Nephron (organoid): ENCODE measurements at regions not wholly inside any gene's neighbourhood (a gene's known extent, or its start where the extent isn't known, plus 50 kb on each side); places are given as distances from the start of the nearest gene placed in this dataset.

ENCODE experiments used
- H3K27ac Mint-ChIP-seq, 3 experiments: 2 replicates each; pipeline ENCODE4 v1.8.0; 2020; ENCODE audit warnings: mixed read lengths in 3 of 3, mild to moderate bottlenecking in 2 of 3, moderate library complexity in 1 of 3
- H3K27me3 Mint-ChIP-seq: 2 replicates; pipeline ENCODE4 v1.8.0; 2021; ENCODE audit warnings: low read depth, mild to moderate bottlenecking, moderate library complexity, mixed read lengths
- H3K36me3 Mint-ChIP-seq: 2 replicates; pipeline ENCODE4 v1.8.0; 2020; ENCODE audit warnings: low read depth, mixed read lengths
- H3K4me1 Mint-ChIP-seq: 2 replicates; pipeline ENCODE4 v1.8.0; 2020; ENCODE audit warnings: mixed read lengths
- H3K4me3 Mint-ChIP-seq, 3 experiments: 2 replicates each; pipeline ENCODE4 v1.8.0; 2020; ENCODE audit warnings: mild to moderate bottlenecking in 3 of 3, mixed read lengths in 3 of 3, moderate library complexity in 2 of 3
- H3K9me3 Mint-ChIP-seq: 2 replicates; pipeline ENCODE4 v1.8.0; 2020; ENCODE audit warnings: mixed read lengths
- TF ChIP-seq, protein P1 (sequence below), 3 experiments: fragments of 200-600 bp; sonication (generic); IDR thresholded peaks; one replicate each; pipeline ENCODE4 v1.5.0; 2021; ENCODE audit warnings: antibody characterized with exemption in 3 of 3; ENCODE audit not compliant: unreplicated experiment in 3 of 3

DNA sequence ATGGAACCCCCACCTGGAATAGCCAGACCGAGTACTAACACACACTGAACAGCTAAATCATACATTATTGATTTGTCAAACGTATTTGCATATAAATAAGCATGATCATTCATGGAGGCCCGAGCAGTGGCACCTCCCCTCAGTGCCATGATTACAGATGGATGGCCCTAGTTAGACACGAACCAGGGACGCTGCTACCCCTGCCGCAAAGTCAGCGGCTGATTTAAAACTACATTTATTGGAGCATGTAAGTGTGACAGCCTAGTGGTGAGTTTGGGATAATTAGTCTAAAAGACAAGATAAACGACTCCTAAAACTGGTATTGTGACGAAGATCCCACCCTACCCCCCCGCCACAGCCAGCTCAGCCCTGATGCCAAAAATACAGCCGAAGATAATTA is 159.1 kb upstream of the MAFB start:
- Mint-ChIP-seq H3K9me3 (no peaks in the 10 kb centered on the region), H3K4me1 (peaks cover 19% of the 10 kb centered on the region), H3K4me3 (no peak overlapping the region), H3K36me3 (peaks cover 4% of the 10 kb centered on the region), H3K27ac (no peak overlapping the region), H3K27me3 (no peaks in the 10 kb centered on the region)
- TF ChIP-seq, protein P1, sequence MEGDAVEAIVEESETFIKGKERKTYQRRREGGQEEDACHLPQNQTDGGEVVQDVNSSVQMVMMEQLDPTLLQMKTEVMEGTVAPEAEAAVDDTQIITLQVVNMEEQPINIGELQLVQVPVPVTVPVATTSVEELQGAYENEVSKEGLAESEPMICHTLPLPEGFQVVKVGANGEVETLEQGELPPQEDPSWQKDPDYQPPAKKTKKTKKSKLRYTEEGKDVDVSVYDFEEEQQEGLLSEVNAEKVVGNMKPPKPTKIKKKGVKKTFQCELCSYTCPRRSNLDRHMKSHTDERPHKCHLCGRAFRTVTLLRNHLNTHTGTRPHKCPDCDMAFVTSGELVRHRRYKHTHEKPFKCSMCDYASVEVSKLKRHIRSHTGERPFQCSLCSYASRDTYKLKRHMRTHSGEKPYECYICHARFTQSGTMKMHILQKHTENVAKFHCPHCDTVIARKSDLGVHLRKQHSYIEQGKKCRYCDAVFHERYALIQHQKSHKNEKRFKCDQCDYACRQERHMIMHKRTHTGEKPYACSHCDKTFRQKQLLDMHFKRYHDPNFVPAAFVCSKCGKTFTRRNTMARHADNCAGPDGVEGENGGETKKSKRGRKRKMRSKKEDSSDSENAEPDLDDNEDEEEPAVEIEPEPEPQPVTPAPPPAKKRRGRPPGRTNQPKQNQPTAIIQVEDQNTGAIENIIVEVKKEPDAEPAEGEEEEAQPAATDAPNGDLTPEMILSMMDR (IDR thresholded peaks at IDR 0.05; ENCODE audit: unreplicated experiment in 3 of 3) = no peak

DNA sequence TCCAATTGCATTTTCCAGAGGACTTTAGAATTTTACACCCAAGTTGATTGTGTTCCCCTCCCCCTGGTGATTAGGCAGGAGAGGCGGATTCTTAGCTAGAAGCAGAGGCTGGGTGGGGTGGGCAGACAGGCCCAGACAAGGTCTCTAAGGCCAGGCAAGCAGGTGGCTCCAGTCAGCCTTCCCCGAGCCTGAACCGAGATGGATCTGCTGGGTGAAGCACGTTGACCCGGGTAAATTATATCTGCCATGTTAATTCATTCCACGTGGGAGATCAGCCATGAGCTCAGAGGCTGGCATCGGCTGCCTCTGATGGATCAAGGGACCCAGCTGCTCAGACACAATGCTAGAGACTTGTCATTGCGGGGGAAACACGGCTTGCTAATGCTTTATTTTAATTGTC is 159.5 kb upstream of the MAFB start:
- H3K4me1 Mint-ChIP-seq = peaks cover 19% of the 10 kb centered on the region
- H3K4me3 Mint-ChIP-seq = no peak overlapping the region
- no peaks in the 10 kb centered on the region for H3K27me3 Mint-ChIP-seq
- no peaks in the 10 kb centered on the region for H3K9me3 Mint-ChIP-seq
- no peak overlapping the region for H3K27ac Mint-ChIP-seq
- TF ChIP-seq, protein P1 (IDR thresholded peaks at IDR 0.05; ENCODE audit: unreplicated experiment in 3 of 3) = no peak
- peaks cover 4% of the 10 kb centered on the region for H3K36me3 Mint-ChIP-seq

DNA sequence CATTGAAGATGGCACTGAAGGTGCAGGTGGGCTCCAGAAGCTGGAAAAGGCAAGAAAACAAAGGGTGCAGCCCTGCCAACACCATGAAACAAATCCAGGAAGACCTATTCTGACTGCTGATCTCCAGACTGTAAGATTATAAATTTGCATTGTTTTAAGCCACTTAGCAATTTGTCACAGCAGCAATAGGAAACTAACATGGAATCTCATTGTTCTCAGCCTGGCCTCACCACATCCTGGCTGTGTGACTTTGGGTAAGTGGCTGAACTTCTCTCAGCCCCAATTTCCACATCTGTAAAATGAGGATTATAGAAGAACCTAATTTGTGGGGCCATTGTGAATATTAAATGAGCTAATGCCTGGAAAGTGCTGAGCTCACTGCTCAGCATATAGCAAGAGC is 160.4 kb upstream of the MAFB start:
- Mint-ChIP-seq H3K4me1 (peaks cover 19% of the 10 kb centered on the region), H3K4me3 (no peak overlapping the region), H3K9me3 (no peaks in the 10 kb centered on the region), H3K36me3 (peaks cover 4% of the 10 kb centered on the region), H3K27me3 (peaks cover 3% of the 10 kb centered on the region), H3K27ac (no peak overlapping the region)
- TF ChIP-seq, protein P1 (IDR thresholded peaks at IDR 0.05; ENCODE audit: unreplicated experiment in 3 of 3) = no peak

DNA sequence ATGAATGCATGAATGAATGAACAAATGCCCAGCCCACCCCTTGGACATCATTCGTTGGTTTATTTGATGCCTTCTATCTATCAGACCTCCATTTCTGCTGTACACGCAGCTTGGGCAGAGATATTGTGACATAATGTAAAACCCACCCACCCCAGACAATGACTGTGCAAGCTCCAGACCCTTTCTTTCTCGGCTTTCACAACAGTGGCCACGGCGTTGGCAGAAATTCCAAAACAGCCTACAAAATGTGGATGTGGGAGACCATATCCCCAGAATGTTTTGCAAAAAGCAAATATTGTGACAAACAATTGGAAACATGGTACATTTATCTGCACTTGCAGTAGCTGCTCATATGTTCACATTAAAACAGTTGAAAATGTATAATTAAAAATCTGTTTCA is 162.0 kb upstream of the MAFB start:
- Mint-ChIP-seq H3K9me3 (no peaks in the 10 kb centered on the region), H3K27me3 (peaks cover 7% of the 10 kb centered on the region), H3K27ac (no peak overlapping the region), H3K4me1 (peaks cover 19% of the 10 kb centered on the region), H3K36me3 (no peaks in the 10 kb centered on the region), H3K4me3 (no peak overlapping the region)
- TF ChIP-seq, protein P1 (IDR thresholded peaks at IDR 0.05; ENCODE audit: unreplicated experiment in 3 of 3) = no peak

DNA sequence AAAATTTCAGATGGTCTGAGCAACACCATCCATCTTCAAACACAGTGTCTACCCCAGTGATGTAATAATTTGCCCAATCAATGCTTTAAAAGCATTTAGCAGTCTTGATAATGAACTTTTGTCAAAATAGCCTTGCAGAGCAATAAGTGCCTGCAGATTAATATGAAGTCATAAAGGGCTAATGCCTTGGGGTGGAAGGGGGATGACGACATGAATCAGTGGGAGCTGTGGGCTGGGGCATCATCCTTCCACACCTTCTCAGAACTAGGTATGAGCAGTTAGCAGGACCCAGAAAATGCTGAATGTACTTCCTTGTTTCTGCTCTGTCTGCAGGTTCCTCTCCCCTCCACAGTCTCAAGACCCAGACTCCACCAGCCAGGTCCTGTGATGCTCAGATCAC is 166.2 kb upstream of the MAFB start:
- no peak overlapping the region for H3K27ac Mint-ChIP-seq
- TF ChIP-seq, protein P1 (IDR thresholded peaks at IDR 0.05; ENCODE audit: unreplicated experiment in 3 of 3) = no peak
- no peaks in the 10 kb centered on the region for H3K36me3 Mint-ChIP-seq
- H3K27me3 Mint-ChIP-seq = peaks cover 23% of the 10 kb centered on the region
- H3K4me3 Mint-ChIP-seq = no peak overlapping the region
- no peaks in the 10 kb centered on the region for H3K9me3 Mint-ChIP-seq
- peaks cover 23% of the 10 kb centered on the region for H3K4me1 Mint-ChIP-seq

DNA sequence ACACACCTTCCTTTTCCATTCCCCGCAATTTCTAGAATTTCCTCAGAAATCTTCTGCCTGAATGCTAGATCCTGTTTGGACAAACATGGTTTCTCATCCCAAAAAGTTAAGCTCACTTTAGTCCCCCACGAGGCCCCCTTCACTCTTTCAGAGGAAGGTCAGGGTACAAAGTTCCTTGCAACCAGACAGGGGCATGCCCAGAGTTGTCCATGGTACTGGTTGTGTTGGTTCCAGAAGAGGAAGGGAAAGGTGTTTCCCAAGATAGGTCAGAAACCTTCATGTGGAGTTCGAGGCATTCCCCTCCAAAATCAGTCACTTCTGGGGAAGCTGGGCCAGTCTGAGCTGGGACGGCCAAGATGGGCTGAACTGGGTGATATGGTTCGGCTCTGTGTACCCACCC is 167.6 kb upstream of the MAFB start:
- TF ChIP-seq, protein P1 (IDR thresholded peaks at IDR 0.05; ENCODE audit: unreplicated experiment in 3 of 3) = no peak
- H3K4me3 Mint-ChIP-seq = no peak overlapping the region
- H3K4me1 Mint-ChIP-seq = peaks cover 28% of the 10 kb centered on the region
- no peaks in the 10 kb centered on the region for H3K36me3 Mint-ChIP-seq
- no peaks in the 10 kb centered on the region for H3K9me3 Mint-ChIP-seq
- no peak overlapping the region for H3K27ac Mint-ChIP-seq
- peaks cover 23% of the 10 kb centered on the region for H3K27me3 Mint-ChIP-seq
